EL (cell line): ENCODE measurements at regions not wholly inside any gene's neighbourhood (a gene's known extent, or its start where the extent isn't known, plus 50 kb on each side); places are given as distances from the start of the nearest gene placed in this dataset.
A peak's percentile ranks its signal among the peaks of the same experiment; 100 is the strongest.
"Not testable (repeated sequence)": the region's sequence is repeated elsewhere in the genome, so short reads cannot be mapped to it uniquely, and the experiment has no call there.

Experiments
- DNase-seq: peaks from one replicate; pipeline ENCODE4 v3.0.0-alpha.2; 2016

DNA sequence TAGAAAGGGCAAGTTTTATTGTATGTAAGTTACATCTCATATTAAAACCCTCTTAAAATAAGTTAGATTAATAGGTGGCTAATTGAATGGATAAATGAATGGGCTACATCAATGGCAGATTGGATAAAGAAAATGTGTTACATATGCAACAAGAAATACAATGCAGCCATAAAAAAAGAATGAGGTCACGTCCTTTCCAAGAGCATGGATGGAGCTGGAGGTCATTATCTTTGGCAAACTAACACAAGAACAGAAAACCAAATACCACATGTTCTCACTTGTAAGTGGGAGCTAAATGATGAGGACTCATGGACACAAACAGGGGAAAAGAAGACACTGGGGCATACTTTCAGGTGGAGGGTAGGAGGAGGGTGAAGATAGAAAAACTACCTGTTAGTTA lies 182.2 kb upstream of the GNAI1 start:
- DNase-seq, result no peak

DNA sequence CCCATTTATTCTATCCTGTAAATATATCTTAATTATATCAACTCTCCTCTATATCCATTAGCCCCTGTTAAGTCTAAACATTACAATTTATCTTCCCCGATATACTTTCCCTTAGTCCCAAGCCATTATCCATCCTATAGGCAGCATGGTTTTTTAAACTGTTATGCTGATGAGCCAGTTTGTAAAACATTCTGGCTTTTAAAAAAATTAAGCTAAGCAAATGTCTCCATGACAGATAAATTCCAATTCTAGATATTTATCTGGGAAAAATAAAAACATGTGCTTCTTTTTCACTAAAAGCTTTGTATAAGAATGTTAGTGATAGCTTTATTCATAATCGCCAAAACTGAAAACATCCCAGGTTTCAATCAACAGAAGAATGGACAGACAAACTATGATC lies 183.2 kb upstream of the GNAI1 start:
- no peak for DNase-seq

DNA sequence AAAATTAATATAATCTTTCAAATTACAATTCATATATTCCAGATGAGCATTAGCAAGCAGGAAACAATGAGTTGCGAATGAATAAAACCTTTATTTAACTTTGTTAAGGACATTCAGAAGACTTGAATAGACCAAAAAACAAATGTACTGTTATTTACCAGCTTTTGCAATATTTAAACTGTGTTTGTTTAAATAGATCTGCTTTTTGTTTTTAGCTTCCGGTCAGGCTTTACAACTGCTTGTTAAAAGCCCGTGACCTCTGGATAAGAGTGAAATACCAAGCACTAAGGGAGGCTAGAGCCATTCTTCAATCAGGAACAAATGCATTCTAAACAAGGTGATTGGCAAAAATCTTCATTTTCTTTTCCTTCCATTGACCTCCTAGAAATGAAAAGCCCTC lies 184.9 kb upstream of the GNAI1 start:
- DNase-seq, result no peak

DNA sequence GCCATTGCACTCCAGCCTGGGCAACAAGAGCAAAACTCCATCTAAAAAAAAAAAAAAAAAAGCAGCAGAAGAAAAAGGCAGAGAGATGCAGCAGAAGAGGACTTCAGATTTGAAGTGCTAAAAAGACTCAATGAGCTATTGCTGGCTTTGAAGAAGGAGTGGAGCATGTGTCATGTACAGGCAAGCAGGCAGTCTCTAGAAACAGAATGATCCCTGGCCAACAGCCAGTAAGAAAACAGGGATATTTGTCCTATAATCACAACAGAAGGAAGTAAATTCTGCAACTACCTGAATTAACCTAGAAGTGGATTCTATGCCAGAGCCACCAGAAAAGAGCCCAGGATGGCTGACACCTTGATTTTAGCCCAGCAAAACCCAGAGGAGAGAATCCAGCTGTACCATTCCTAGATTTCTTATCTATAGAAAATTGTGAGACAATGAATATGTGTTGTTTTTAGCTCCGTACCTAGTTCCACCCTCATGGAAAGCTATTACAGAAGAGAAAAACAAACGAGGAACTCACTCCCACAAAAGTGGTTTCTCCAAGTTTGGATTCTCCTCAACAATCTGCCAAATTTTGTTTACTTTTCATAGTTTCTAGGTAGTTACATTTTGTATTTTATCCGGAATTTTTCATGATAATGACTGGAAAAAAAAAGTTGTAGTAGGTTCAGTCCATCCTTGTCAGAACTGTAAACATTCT lies 198.2 kb upstream of the GNAI1 start:
- DNase-seq, result no peak

DNA sequence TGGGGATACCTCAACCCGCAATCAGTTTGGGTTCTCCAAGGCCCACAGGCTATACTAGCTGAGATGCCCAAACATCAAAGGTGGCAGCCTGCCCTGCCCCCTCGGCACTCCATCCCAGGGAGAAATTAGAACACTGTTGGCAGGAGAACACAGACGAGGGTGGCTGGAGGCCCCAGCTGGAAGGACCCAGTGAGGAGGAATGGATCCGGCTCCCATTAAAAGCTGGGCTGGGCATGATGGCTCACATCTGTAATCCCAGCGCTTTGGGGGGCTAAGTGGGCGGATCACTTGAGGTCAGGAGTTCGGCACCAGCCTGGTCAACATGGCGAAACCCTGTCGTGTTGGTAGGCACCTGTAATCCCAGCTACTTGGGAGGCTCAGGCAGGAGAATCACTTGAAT lies 199.9 kb upstream of the GNAI1 start:
- no peak for DNase-seq

DNA sequence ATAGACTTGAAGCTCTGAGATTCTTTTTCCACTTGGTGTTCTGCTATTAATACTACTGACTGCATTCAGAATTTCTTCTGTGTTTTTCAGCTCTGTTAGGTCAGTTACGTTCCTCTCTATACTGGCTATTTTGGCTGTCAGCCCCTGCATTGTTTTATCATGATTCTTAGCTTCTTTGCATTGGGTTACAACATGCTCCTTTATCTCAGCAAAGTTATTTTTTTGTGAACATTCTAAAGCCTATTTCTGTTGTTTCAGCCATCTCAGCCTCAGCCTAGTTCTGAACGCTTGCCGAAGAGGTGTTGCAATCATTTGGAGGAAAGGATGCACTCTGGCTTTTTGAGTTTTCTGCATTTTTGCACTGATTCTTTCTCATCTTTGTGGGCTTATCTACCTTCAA lies 201.5 kb upstream of the GNAI1 start:
- peak; percentile 17 for DNase-seq

DNA sequence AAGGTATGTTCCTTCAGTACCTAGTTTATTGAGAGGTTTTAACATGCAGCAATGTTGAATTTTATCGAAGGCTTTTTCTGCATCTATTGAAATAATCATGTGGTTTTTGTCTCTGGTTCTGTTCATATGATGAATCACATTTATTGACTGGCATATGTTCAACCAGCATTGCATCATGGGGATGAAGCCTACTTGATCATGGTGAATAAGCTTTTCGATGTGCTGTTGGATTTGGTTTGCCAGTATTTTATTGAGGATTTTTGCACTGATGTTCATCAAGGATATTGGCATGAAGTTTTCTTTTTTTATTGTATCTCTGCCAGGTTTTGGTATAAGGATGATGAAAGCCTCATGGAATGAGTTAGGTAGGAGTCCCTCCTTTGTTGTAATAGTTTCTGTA lies 204.0 kb upstream of the GNAI1 start:
- no peak for DNase-seq

DNA sequence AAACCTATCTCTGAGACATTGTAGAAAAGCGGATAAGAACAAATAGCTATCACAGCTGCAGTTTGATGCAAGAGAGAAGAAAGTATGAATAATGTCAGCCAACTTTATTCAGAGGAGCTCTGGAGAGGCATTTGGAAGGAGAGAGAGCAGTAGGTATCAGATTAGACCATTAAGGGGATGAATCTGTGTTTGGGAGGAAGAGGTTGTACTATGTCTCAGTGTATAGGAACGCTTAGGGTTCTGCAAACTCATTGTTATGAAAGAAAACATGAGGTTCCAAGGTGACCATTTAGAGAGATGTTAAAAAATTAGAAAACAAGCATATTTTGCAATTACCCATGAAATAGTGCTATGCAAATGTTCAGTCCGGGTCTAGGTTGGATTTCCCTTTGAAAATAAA lies 207.5 kb upstream of the GNAI1 start:
- DNase-seq, result no peak

DNA sequence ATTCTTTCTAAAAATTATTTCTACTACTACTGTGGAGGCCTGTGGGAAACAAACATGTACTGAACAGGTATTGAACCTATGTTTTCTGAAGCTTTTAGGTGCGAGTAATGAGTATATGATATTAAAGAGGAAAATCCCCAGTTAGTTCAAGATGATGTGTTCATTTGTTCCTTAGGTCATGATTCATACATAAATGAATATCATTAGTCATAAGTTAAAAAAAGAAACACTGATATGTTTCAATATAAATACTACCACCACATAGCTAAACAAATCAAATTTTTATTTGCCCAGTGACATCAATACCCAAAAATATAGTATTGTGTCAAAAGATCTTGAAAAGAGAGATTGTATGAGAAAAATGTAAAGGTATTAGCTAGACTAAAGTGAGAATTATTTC lies 210.7 kb upstream of the GNAI1 start:
- peak; percentile 9 for DNase-seq

DNA sequence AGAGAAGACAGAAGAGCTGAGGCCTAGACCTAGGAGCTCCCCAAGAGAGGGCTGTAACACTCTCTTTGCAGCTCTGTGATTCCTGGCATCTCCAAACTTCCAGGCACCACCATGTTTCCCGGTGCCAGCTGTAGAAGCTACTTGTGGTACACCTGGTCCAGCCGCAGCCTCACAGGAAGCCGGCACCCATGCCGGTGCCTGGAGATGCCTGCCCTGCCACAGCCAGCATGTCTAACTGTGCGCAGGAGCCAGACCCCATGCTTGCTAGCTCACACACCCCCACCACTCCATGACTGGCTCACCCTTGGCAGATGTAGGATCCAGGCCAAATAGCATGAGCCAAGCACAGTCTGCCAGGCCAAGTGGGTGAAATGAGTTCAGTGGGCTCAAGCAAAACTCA lies 211.7 kb upstream of the GNAI1 start:
- no peak for DNase-seq

DNA sequence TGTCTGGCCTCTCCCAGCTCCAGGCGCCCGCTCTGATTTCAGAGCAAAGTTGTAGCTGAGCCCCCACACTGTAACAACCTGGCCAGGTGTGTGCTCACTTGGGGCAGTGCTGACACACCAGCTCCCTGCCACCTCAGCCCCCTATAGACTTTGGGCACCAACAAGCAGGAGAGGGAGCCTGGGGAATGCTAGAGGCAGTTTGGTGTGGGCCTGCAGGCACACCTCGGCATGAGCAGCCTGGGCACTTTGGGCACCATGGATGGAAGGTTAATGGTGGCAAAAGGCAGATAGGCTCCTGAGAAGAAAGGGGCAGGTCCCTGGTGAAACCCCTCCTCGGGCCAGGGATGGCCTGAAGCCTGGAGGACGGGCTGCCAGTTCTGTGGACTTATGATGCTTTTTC lies 212.7 kb upstream of the GNAI1 start:
- no peak for DNase-seq

DNA sequence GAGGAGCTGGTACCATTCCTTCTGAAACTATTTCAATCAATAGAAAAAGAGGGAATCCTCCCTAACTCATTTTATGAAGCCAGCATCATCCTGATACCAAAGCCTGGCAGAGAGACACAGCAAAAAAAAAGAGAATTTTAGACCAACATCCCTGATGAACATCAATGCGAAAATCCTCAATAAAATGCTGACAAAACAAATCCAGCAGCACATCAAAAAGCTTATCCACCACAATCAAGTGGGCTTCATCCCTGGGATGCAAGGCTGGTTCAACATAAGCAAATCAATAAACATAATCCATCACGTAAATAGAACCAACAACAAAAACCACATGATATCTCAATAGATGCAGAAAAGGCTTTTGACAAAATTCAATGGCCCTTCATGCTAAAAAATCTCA lies 216.0 kb upstream of the GNAI1 start:
- not testable (repeated sequence) for DNase-seq

DNA sequence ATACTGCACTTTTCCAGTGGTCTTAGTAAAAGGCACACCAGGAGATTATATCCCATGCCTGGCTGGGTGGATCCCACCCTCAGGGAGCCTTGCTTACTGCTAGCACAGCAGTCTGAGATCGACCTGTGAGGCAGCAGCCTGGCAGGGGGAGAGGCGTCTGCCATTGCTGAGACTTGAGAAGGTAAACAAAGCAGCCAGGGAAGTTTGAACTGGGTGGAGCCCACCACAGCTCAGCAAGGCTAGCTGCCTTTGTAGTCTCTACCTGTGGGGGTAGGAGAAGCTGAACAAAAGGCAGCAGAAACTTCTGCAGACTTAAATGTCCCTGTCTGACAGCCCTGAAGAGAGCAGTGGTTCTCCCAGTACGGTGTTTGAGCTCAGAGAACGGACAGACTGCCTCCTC lies 219.3 kb upstream of the GNAI1 start:
- not testable (repeated sequence) for DNase-seq

DNA sequence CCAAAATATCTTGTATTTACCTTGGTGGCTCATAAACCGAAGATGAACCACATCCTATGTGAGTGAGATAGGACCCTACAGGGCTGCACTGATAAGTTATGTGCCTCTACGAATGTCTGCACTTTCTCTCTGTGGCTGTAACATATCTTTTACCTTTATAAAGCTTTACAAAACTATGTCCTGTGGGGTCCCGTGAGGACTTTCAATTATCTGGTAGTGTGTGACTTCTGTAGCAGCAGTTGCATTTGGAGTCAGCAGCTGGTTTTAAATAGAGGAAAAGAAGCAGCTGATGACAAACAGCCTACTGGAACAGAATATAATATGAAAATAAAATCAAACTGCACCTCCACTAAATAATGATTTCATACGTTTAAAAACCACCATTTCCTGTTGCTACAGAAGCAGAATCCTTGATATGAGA lies 222.4 kb upstream of the GNAI1 start:
- no peak for DNase-seq

DNA sequence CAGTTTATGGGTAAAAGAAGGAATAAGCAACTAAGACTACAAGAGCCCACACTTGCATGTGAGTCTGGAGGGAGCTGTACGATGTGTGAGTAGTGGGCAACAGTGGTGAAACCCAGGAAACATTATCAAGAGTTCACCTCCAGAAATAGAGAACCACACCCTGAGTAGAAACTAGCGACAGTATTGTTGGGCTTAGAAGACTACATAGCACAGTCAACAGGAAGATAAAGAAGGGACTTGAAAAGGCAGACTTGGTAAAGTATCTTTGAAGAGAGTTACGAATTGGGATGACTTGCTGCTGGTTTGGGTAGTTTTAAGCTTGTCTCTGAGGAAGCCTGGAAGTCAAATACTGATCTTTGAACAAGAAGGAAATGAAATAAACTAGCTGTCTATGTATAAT lies 223.2 kb upstream of the GNAI1 start:
- no peak for DNase-seq

DNA sequence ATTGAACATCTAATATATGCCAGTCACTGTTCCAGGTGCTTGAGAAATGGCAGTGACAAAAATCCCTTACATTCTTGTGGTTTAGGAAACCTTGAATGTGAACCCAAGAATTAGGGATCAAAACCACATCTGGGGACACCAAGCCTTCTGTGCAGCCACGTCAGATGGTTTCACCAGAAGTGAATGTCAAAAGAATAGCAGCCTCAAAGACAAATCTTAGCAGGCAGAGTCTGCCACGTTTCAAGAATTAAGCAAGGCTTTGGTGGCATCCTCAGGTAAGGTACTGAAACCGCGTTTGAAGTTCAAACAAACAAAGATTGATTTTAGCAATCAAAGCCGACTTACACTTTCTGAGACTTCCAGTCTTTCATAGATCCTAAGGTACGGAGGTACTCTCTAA lies 225.5 kb upstream of the GNAI1 start:
- DNase-seq, result no peak

DNA sequence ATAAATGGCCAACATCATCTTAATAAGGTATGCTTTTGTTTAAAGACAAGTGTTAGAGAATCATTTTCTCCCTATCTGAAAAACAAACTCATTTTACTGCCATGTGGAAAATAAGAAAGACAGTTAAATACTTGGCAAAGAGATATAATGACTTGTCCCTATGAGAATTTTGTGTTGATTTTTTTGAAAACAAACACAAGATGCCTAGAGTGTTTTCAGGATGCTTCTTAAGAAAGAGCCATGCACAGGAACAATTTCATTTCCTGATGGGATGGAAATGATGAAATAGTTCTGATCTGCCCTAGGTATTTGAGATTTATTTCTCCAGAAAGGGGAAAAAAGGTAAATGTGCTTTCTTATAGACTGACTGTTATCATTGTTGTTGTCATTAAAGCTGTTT lies 237.5 kb upstream of the GNAI1 start:
- DNase-seq, result no peak

DNA sequence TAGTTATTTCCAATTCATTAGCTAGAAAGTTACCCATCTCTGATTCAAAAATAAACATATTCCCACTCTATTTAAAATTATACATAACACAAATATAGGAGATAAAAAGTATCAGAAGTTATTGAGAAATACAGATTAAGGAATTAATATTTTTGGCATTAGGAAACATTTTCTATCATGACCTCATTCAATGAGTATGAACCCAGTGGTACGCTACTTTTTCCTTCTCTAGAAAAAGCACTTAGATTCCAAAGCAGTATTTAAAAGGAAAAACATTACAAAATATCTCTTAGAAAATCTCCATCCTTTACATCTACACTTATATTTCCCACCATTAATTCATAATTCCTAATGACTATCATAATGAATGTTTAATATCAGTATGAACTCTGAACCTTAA lies 240.6 kb upstream of the GNAI1 start:
- peak; percentile 43 for DNase-seq

DNA sequence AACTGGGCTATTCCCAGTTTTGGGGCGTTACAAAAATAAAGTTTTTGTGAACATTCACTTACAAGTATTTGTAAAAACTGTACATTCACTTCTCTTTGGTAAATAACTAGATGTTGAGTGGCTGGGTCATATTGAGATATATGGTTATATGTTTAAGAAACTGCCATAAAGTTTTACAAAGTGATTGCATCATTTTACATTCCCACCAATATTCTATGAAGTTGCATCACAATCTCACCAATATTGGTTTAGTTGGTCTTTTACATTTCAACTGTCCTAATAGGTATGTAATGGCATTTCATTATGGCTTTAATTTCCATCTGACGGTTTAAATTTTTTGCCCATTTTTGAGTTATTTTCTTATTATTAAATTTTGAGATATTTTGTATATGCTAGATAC lies 251.7 kb upstream of the GNAI1 start:
- no peak for DNase-seq

DNA sequence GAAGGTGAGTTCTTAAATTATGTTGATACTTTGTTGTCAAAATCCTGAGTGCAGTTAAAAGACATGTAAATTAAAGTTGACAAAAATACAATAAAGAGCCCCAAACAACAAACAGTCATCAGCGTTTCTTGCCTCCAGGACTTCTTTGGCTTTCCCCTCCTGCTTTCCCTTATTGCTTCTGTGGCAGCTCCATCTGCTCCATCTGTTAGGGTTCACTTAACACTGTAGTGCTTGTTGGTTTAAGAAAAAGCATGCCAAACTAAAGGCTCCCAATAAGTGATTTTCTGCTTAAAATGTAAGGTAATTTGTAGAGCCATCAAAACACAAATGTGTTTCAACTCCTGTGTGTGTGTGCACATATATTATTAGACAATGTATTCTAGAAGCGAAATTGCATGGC lies 254.3 kb upstream of the GNAI1 start:
- no peak for DNase-seq

DNA sequence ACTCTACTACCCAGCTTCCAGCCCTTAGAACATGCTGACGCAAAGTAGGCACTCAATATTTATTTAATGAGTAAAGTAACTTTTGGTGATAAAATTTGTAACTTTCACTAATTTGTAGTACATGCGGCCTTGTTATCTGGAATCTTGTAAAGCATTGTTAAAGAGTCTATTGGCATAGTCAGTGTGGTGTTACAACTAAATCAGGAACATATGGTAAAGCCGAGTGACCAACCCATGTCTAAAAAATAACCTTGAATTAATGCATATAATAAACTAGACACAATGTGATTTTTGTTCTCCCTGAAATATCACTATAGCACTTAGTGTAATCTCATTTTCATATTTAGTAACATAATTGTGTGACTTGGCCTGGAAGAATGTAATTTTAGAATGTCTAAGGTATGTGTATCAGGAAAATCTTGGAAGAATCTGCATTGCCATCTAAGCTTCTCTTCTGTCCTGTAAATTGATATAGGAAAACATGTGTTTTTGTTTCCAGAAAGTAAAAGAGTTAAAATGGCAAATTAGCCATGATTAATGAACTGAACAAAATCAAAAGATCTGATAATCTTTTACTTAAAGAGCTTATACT lies 256.7 kb upstream of the GNAI1 start:
- peak; percentile 5 for DNase-seq

DNA sequence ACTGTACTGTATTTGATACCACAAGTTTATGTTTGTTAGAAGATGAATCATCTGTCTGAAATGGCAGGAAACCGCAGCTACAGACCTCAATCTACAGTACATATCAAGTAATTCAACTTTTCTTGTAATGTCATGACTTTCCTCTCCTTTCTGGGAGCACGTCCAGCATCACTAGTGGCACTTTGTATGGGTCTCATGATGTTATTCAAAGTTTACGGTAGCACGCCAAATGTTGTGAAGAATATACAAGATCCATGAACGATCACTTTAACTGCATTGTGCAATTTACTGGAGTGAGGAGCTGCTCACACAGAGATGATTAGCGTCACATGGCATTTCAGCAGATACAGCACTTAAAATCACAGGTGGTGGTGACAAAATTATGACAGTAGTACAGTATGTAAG lies 257.8 kb upstream of the GNAI1 start:
- DNase-seq, result peak; percentile 96

DNA sequence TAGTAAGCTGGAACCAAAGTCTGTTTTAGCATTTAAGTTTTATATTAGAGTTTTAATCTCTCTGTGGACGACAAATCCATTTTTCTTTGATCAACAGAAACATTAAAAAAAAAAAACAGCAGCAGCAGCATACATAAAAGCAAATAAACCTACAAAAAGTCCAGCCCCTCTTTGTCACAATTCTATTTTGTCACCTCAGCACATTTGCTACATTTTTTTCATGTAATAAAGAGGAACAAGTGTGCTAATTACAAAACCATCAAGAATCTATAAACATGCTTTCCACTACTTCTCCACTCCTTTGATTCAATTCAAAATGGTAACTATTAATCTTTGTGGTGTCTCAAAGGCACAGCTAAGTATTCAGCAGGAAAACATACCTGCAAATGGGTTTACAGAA lies 259.8 kb upstream of the GNAI1 start:
- no peak for DNase-seq

DNA sequence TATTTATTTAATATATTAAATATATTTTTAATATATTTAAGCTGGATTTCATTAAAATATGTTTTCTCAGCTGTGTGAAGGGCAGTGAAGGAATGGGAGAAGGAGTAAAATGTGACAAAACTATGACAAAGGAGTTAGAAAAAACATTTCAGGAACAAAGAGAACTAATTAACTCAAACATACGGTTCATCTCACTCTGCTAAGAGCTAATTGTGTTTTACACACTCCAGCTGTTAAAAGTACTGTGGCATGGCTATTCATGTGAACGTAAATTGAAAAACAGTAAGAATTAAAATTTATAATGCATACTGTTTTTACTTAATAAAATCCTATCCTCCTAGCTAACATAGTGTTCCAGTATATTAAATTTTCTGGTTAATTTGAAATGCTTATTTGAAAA lies 262.5 kb upstream of the GNAI1 start:
- DNase-seq, result no peak

DNA sequence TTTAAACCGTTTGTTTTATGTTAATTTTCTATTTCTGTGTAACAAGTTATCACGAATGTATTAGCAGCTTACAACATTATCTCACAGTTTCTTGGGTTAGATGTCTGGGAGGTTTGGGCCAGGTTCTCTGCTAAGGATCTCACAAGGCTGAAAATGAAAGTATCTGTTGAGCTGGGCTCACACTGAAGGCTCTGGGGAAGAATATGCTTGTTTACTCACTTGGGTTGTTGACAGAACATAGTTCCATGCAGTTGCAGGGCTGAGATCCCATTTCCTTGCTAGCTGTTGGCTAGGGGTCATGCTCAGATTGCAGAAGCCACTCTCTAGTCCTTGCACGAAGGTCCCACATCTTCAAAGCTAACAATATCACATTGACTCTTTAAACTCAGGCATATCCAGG lies 266.6 kb upstream of the GNAI1 start:
- peak; percentile 9 for DNase-seq
